ENCODE measurements at regions not wholly inside any gene's neighbourhood (a gene's known extent, or its start where the extent isn't known, plus 50 kb on each side); places are given as distances from the start of the nearest gene placed in this dataset.

- no peak for TF ChIP-seq POLR2A (IDR thresholded peaks at IDR 0.05)
- TF ChIP-seq CTCF (IDR thresholded peaks at IDR 0.05), result no peak
- TF ChIP-seq POLR2AphosphoS5 (IDR thresholded peaks at IDR 0.05), result no peak
These were observed 121.0 kb upstream of the RASGEF1B start for GRCh38 chr4:81592701-81593100.

Measured in transverse colon (tissue), 4 donors.